Mesendoderm (in vitro differentiated cells): ENCODE measurements at regions not wholly inside any gene's neighbourhood (a gene's known extent, or its start where the extent isn't known, plus 50 kb on each side); places are given as distances from the start of the nearest gene placed in this dataset.

Experiments used
- DNase-seq: peaks from one replicate; pipeline ENCODE4 v3.0.0; 2013
- H2AK5ac ChIP-seq: 2 replicates; pipeline ENCODE4 v1.6.1; 2013; ENCODE audit warnings: low read length, inconsistent platforms
- H2BK120ac ChIP-seq: 2 replicates; pipeline ENCODE4 v1.6.1; 2013; ENCODE audit warnings: low read depth, mild to moderate bottlenecking, low read length, moderate library complexity, mixed read lengths
- H2BK15ac ChIP-seq: replicated peaks from 2 replicates; pipeline ENCODE4 v1.6.1; 2013; ENCODE audit warnings: low read depth, mild to moderate bottlenecking, moderate library complexity
- H2BK5ac ChIP-seq: 2 replicates; pipeline ENCODE4 v1.6.1; 2013; ENCODE audit warnings: low read length, inconsistent platforms
- H3K18ac ChIP-seq: 2 replicates; pipeline ENCODE4 v1.6.1; 2013; ENCODE audit warnings: mild to moderate bottlenecking, low read length, mixed read lengths
- H3K23ac ChIP-seq: one replicate; pipeline ENCODE4 v1.6.1; 2013; ENCODE audit warnings: low read length
- H3K27ac ChIP-seq: 2 replicates; pipeline ENCODE4 v1.5.1; 2013; ENCODE audit warnings: low read depth, mild to moderate bottlenecking, inconsistent platforms, low read length, moderate library complexity
- H3K27me3 ChIP-seq: 2 replicates; pipeline ENCODE4 v1.6.1; 2013; ENCODE audit warnings: low read length, control low read depth, mild to moderate bottlenecking, inconsistent platforms; ENCODE audit not compliant: insufficient read depth, poor library complexity
- H3K36me3 ChIP-seq: 2 replicates; pipeline ENCODE4 v1.6.1; 2013; ENCODE audit warnings: low read length, inconsistent platforms; ENCODE audit not compliant: control insufficient read depth, insufficient read depth
- H3K4ac ChIP-seq: one replicate; pipeline ENCODE4 v1.6.1; 2013; ENCODE audit warnings: low read depth, mild to moderate bottlenecking, low read length, moderate library complexity
- H3K4me1 ChIP-seq: 2 replicates; pipeline ENCODE4 v1.6.1; 2013; ENCODE audit warnings: low read depth, low read length, inconsistent platforms; ENCODE audit not compliant: control insufficient read depth
- H3K4me2 ChIP-seq: 2 replicates; pipeline ENCODE4 v1.6.1; 2013; ENCODE audit warnings: low read length
- H3K4me3 ChIP-seq: 2 replicates; pipeline ENCODE4 v1.5.1; 2013; ENCODE audit warnings: mild to moderate bottlenecking, low read length
- H3K56ac ChIP-seq: one replicate; pipeline ENCODE4 v1.6.1; 2013; ENCODE audit warnings: low read length
- H3K79me1 ChIP-seq: 2 replicates; pipeline ENCODE4 v1.6.1; 2013; ENCODE audit warnings: low read length, inconsistent platforms
- H3K79me2 ChIP-seq: 2 replicates; pipeline ENCODE4 v1.6.1; 2013; ENCODE audit warnings: mild to moderate bottlenecking, low read length; ENCODE audit not compliant: control insufficient read depth, insufficient read depth
- H3K9ac ChIP-seq: 2 replicates; pipeline ENCODE4 v1.6.1; 2013; ENCODE audit warnings: low read length, inconsistent platforms
- H4K5ac ChIP-seq: one replicate; pipeline ENCODE4 v1.6.1; 2013; ENCODE audit warnings: low read length
- H4K8ac ChIP-seq: one replicate; pipeline ENCODE4 v1.6.1; 2013; ENCODE audit warnings: low read depth, mild to moderate bottlenecking, control low read depth, low read length, moderate library complexity
- WGBS: extraction: QIAGEN DNeasy Blood & Tissue Kit; methylation state at CpG from one replicate; pipeline ENCODE4 v1.1.7; 2013; ENCODE audit warnings: low lambda C conversion rate, missing lambda C conversion rate; ENCODE audit not compliant: insufficient coverage; ENCODE audit errors: extremely low coverage; 5-methylcytosine and 5-hydroxymethylcytosine counted together

- no peak for DNase-seq
These were observed 543.5 kb downstream of the LMO4 start for GRCh38 chr1:87872189-87872588.

DNA sequence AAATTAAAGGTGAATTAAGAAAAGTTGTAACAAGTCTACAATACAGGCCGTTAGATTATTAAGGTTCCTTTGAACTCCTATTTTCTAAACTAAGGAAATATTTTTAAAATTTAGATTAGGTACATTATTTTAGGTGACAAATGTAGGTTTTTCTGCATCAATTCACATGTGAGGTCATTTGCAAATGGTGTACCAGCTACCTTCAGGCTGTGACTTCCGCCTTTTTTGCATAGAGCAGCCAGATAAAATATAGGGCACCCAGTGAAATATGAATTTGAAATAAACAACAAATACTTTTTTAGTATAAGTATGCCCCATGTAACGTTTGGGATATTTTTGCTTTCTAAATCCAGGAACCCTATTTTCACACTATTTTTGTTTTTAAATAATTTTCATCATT, 544.0 kb downstream of the LMO4 start:
- Histone ChIP-seq H3K27me3 (no peaks in the 10 kb centered on the region), H3K4ac (no peak overlapping the region), H3K79me2 (no peaks in the 10 kb centered on the region), H3K27ac (no peak overlapping the region), H3K36me3 (no peaks in the 10 kb centered on the region), H2BK5ac (no peak overlapping the region), H3K4me2 (no peak overlapping the region), H2BK15ac (no peak overlapping the region), H2AK5ac (no peak overlapping the region), H4K8ac (no peak overlapping the region), H3K56ac (no peak overlapping the region), H2BK120ac (no peak overlapping the region), H4K5ac (no peak overlapping the region), H3K23ac (no peak overlapping the region), H3K79me1 (no peaks in the 10 kb centered on the region), H3K18ac (no peak overlapping the region), H3K4me1 (no peaks in the 10 kb centered on the region), H3K4me3 (no peak overlapping the region), H3K9ac (no peak overlapping the region)
- no peak for DNase-seq
- no CpG with 5 or more reads among the region's 3 CpGs for WGBS

More at GRCh38 chr1:87872189-87872588, 543.5 kb downstream of the LMO4 start:
- no peak overlapping the region for H3K4me3 ChIP-seq
- no peak overlapping the region for H3K56ac ChIP-seq
- H3K4ac ChIP-seq = no peak overlapping the region
- H3K36me3 ChIP-seq = no peaks in the 10 kb centered on the region
- no peak overlapping the region for H2BK5ac ChIP-seq
- H2BK120ac ChIP-seq = no peak overlapping the region
- H2BK15ac ChIP-seq = no peak overlapping the region
- no peaks in the 10 kb centered on the region for H3K79me2 ChIP-seq
- H3K79me1 ChIP-seq = no peaks in the 10 kb centered on the region
- H3K4me1 ChIP-seq = no peaks in the 10 kb centered on the region
- no peak overlapping the region for H4K5ac ChIP-seq
- H4K8ac ChIP-seq = no peak overlapping the region
- no peak overlapping the region for H3K4me2 ChIP-seq
- no CpG with 5 or more reads among the region's 2 CpGs for WGBS
- H3K27me3 ChIP-seq = no peaks in the 10 kb centered on the region
- no peak overlapping the region for H3K18ac ChIP-seq
- H2AK5ac ChIP-seq = no peak overlapping the region
- H3K9ac ChIP-seq = no peak overlapping the region
- H3K23ac ChIP-seq = no peak overlapping the region
- H3K27ac ChIP-seq = no peak overlapping the region

DNA sequence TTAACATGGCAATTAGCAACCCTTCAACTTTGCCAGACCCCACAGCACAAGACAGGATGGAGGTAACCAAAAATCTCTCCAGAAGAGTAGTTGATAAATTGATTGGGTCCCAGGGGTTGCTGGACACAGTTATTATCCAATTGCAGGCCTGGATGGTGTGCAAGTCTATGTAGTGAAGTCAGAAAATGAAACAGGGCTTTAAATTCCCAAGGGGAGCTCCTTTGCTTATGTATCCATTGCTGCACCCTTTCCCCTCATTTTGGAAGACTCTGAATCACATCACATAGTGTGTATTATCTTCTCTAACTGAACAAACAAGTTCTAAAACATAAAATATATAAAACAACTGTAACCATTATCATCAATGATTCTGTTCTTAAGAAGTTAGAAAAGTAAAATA, 550.2 kb downstream of the LMO4 start:
- Histone ChIP-seq H2BK15ac (no peak overlapping the region), H3K56ac (no peak overlapping the region), H3K36me3 (no peaks in the 10 kb centered on the region), H2BK120ac (no peak overlapping the region), H4K5ac (no peak overlapping the region), H3K4me2 (no peak overlapping the region), H2BK5ac (no peak overlapping the region), H2AK5ac (no peak overlapping the region), H3K18ac (no peak overlapping the region), H3K27me3 (no peaks in the 10 kb centered on the region), H3K23ac (no peak overlapping the region), H3K4me3 (no peak overlapping the region), H3K79me2 (no peaks in the 10 kb centered on the region), H4K8ac (no peak overlapping the region), H3K9ac (no peak overlapping the region), H3K4me1 (no peaks in the 10 kb centered on the region), H3K79me1 (no peaks in the 10 kb centered on the region), H3K4ac (no peak overlapping the region), H3K27ac (no peak overlapping the region)
- DNase-seq = no peak

DNA sequence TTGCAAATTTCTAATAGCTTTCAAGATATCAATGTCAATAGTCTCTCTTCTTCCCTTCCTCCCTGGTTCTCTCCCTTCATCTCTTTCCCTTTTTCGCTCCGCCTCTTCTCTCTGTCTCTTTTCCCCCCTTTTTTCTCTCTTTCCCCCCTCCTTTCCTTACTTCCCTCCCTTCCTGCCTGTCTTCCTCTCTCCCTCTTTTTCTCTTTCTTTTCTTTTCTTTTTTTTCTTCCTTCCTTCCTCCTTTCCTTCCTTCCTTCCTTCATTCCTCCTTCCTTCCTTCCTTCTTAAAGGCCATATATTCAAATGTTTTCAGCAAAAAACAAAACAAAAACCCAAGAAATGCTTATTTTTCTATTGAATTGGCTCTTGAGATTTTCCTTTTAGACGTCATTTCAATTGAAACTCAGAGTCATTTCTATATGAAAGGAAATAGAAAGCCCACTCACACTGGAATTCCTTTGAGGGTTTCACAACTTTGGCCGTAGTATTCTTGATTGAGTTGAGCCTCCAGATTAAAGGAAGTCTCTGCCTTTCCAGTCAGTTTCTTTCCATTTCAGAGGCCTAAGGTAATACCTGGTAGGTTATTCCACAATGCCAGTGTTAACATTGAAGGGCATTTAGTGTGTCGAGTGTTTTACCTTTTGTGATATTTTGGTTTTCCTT, 551.5 kb downstream of the LMO4 start:
- WGBS = no CpG with 5 or more reads among the region's 5 CpGs
- Histone ChIP-seq H3K4me2 (no peak overlapping the region), H3K18ac (no peak overlapping the region), H3K27me3 (no peaks in the 10 kb centered on the region), H2AK5ac (no peak overlapping the region), H3K4me1 (no peaks in the 10 kb centered on the region), H3K79me1 (no peaks in the 10 kb centered on the region), H3K4me3 (no peak overlapping the region), H2BK5ac (no peak overlapping the region), H4K5ac (no peak overlapping the region), H3K9ac (no peak overlapping the region), H3K27ac (no peak overlapping the region), H3K56ac (no peak overlapping the region), H3K36me3 (no peaks in the 10 kb centered on the region), H2BK120ac (no peak overlapping the region), H3K23ac (no peak overlapping the region), H2BK15ac (no peak overlapping the region), H3K4ac (no peak overlapping the region), H3K79me2 (no peaks in the 10 kb centered on the region), H4K8ac (no peak overlapping the region)
- no peak for DNase-seq

DNA sequence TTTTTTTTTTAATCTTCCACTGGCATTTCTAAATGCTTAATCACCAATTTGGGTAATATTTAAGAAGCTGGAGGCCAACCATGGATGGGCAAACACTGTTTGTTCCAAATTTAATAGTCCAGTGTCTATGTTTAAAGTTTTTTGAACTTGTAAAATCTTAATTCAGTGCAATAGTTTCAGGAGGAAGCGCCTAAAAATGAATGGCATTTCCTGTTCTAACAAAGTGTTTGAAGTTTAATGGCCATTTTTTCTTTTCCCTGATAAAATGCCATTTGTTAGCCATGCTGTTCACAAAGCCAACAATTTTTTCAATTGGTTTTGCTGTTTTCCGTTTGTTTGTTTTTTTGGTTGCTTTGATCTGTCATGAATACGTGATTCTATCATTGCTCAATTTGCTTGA, 552.1 kb downstream of the LMO4 start:
- H3K9ac ChIP-seq = no peak overlapping the region
- no peak overlapping the region for H3K4ac ChIP-seq
- no peak overlapping the region for H4K5ac ChIP-seq
- no peak overlapping the region for H3K56ac ChIP-seq
- H3K4me2 ChIP-seq = no peak overlapping the region
- H4K8ac ChIP-seq = no peak overlapping the region
- no peak overlapping the region for H2BK120ac ChIP-seq
- no peak overlapping the region for H3K27ac ChIP-seq
- no peaks in the 10 kb centered on the region for H3K36me3 ChIP-seq
- H3K79me1 ChIP-seq = no peaks in the 10 kb centered on the region
- WGBS = no CpG with 5 or more reads among the region's 3 CpGs
- no peak for DNase-seq
- H3K79me2 ChIP-seq = no peaks in the 10 kb centered on the region
- no peak overlapping the region for H2AK5ac ChIP-seq
- H3K27me3 ChIP-seq = no peaks in the 10 kb centered on the region
- no peak overlapping the region for H2BK15ac ChIP-seq
- H3K18ac ChIP-seq = no peak overlapping the region
- H3K4me3 ChIP-seq = no peak overlapping the region
- H3K23ac ChIP-seq = no peak overlapping the region
- H3K4me1 ChIP-seq = no peaks in the 10 kb centered on the region
- H2BK5ac ChIP-seq = no peak overlapping the region

DNA sequence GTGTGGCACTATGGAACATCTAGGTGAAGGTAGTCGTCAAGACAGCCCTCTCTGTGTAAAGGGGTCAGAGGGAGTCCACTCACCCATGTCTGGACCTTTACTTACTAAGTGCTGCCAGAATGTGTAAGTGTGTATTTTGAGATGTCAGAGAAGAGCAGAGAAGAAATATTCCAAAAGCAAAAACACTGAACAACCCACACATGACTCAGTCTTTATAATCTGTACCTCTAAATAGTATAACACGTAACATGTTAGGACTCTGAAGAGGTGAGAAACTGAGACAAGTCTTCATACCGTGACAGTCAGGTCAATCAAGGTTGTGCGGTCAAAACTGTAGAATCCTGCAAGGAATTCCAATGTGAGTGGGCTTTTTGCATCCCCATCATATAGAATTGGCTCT, 555.2 kb downstream of the LMO4 start:
- Histone ChIP-seq H3K79me1 (no peaks in the 10 kb centered on the region), H3K4me1 (no peaks in the 10 kb centered on the region), H3K79me2 (no peaks in the 10 kb centered on the region), H3K36me3 (no peaks in the 10 kb centered on the region), H3K9ac (no peak overlapping the region), H3K18ac (no peak overlapping the region), H2BK5ac (no peak overlapping the region), H3K23ac (no peak overlapping the region), H3K4me3 (no peak overlapping the region), H3K4me2 (no peak overlapping the region), H3K56ac (no peak overlapping the region), H3K27ac (no peak overlapping the region), H4K5ac (no peak overlapping the region), H4K8ac (peak overlapping the region; percentile 56), H2AK5ac (no peak overlapping the region), H3K4ac (no peak overlapping the region), H2BK120ac (no peak overlapping the region), H2BK15ac (no peak overlapping the region), H3K27me3 (no peaks in the 10 kb centered on the region)
- no CpG with 5 or more reads among the region's 4 CpGs for WGBS
- DNase-seq = no peak
